HFF-Myc (cell line): ENCODE measurements at regions not wholly inside any gene's neighbourhood (a gene's known extent, or its start where the extent isn't known, plus 50 kb on each side); places are given as distances from the start of the nearest gene placed in this dataset.

Experiments used
- DNase-seq: peaks from one replicate; pipeline ENCODE4 v3.0.0-alpha.2; 2011; ENCODE audit warnings: low read depth; ENCODE audit errors: extremely low read depth
- H3K4me3 ChIP-seq: replicated peaks from 2 replicates; pipeline ENCODE4 v1.5.1; 2011; ENCODE audit warnings: low read depth, mild to moderate bottlenecking, control low read depth, low read length
- TF ChIP-seq, protein P1 (sequence below): IDR thresholded peaks from 2 replicates; pipeline ENCODE4 v1.5.1; 2012; ENCODE audit warnings: mild to moderate bottlenecking, low read depth, low read length, control low read depth; ENCODE audit errors: missing control alignments

DNA sequence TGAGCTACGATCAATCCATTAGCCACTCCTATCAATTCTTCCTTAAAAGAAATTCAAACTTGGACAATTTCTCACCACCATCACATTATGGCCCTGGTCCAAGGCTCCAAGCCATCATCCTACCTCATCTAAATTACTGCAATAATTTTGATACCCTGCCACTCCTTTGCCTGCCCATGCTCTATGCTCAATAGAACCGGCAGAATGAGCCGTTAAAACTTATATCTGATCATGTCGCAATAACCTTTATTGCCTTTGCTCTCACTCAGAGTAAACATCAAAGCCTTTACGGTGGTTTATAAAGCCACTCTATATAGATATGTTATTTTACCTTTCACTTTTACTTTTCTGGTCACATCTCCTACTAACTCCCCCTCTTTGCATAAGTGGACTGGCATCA is 2392.1 kb upstream of the RAG2 start:
- H3K4me3 ChIP-seq = no peak overlapping the region
- TF ChIP-seq, protein P1, sequence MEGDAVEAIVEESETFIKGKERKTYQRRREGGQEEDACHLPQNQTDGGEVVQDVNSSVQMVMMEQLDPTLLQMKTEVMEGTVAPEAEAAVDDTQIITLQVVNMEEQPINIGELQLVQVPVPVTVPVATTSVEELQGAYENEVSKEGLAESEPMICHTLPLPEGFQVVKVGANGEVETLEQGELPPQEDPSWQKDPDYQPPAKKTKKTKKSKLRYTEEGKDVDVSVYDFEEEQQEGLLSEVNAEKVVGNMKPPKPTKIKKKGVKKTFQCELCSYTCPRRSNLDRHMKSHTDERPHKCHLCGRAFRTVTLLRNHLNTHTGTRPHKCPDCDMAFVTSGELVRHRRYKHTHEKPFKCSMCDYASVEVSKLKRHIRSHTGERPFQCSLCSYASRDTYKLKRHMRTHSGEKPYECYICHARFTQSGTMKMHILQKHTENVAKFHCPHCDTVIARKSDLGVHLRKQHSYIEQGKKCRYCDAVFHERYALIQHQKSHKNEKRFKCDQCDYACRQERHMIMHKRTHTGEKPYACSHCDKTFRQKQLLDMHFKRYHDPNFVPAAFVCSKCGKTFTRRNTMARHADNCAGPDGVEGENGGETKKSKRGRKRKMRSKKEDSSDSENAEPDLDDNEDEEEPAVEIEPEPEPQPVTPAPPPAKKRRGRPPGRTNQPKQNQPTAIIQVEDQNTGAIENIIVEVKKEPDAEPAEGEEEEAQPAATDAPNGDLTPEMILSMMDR = no peak
- DNase-seq = no peak

DNA sequence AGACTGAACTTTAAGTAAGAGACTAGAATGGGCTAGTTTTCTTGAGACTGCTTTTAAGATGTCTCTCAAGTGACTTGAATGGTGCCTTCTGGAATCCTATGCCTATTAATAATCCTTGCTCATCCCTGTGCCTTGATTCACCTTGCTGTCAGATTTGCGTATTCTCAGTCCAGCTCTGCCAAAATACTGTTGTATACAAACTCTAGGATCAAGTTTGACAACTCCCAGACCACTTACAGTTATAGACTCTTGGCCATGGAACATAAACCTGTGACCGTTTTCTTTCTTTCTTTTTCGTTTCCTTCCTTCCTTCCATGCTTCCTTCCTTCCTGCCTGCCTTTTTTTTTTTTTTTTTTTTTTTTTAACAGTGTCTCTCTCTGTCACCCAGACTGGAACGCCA is 2390.9 kb upstream of the RAG2 start:
- no peak for DNase-seq
- TF ChIP-seq, protein P1 = no peak

DNA sequence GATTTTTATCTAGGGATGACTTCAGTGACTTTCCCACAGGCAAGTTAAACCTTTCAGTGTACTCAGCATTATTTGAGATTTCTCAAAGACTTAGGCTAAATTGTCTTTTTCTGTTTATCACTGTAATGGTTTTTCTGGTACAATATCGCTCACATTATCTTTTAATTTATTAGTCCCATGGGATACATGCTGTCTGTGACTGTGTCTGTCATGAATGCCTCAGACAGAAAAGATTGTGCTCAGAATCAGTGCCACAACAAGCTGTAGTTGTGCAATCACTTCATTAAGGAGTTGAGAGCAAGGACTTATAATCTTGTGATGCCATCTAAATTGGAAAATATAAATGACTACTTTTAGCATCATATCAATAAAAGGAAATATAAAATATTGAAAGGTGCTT is 2374.2 kb upstream of the RAG2 start:
- DNase-seq = no peak
- H3K4me3 ChIP-seq = no peak overlapping the region
- TF ChIP-seq, protein P1 = no peak

More for the DNA sequence above, 2390.9 kb upstream of the RAG2 start:
- H3K4me3 ChIP-seq = no peak overlapping the region

DNA sequence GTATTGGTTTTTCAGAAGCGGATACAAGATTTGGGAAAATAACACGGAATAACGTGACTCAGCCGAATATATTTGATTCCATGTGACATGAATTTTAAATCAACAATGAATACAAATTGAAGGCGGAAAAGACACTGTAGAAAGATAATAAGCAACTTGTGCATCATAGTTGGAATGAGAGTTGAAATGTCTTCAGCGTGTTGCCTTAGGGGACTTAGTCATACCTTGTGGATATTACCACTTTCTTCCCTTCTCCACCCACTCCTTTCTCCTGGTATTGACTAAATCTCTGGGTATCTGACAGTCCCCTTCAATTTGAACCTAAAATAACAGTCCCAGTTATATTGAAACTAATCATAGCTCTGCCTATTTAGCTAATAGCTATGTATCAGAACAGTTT is 2373.1 kb upstream of the RAG2 start:
- no peak overlapping the region for H3K4me3 ChIP-seq
- no peak for DNase-seq
- TF ChIP-seq, protein P1 = no peak

DNA sequence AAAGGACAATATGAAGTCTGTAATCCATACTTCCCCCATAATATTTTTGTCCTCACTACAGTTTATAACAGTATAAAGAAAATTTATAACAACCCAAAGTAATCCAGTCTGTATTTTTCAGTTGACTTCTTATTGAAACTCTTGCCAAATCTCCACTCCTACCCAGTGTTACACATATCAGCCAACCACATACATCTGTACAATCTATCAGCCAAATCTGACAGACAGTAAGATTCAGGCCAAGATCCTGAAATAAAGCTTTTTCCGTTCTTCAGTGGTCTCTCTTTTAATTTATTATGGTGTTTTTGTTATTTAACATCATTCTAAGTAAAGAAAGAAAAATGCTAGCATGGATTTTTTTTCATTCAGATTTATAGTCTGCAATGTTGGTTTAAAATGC is 2370.9 kb upstream of the RAG2 start:
- no peak overlapping the region for H3K4me3 ChIP-seq
- DNase-seq = no peak
- TF ChIP-seq, protein P1 = no peak

DNA sequence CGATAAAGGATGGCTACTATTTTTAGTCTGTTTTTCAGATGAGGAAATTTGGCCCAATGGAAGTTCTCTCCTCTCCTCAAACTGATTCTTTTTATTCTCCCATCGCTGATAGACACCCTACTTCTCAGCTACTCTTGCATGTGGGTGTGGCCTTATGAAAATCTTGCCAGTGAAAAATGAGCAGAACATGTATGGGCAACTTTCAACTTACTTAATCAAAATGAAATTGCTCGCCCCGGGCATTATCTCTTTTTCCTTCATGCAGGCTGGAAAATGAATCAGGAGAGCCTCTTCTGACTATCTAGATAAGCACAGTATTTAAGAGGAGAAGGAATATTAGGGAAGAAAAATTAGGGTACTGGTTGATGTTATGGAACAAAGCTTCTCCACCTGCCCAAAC is 2354.7 kb upstream of the RAG2 start:
- no peak overlapping the region for H3K4me3 ChIP-seq
- DNase-seq = no peak
- TF ChIP-seq, protein P1 = no peak

DNA sequence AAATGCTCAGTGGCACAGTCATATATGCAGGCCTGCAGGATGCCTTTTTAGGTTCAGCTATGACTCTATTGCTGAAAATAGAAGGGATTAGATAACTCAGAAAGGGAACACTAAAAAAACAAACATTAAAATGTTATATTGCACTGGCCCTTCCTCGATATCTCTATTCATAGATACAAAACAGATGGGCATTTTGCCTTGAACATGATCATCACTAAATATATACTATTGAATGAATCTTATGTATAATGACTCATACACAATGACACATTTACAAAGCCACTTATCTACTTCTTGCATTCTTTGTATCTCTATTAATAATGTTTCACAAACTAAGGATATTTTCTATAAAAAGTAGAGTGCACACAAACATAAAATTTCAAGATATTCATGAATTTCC is 2352.8 kb upstream of the RAG2 start:
- no peak for DNase-seq
- TF ChIP-seq, protein P1 = no peak
- no peak overlapping the region for H3K4me3 ChIP-seq
